Esophagus muscularis mucosa (tissue), 4 donors: ENCODE measurements at regions not wholly inside any gene's neighbourhood (a gene's known extent, or its start where the extent isn't known, plus 50 kb on each side); places are given as distances from the start of the nearest gene placed in this dataset.

ENCODE experiments used
- DNase-seq: peaks from one replicate; pipeline ENCODE4 v3.0.0-alpha.2; 2017; ENCODE audit errors: extremely low spot score
- H3K27ac ChIP-seq, 4 donors: fragments of 200-600 bp; sonication (generic); replicated peaks in 1 of 4; 1 replicate in 3 of 4; 2 replicates in 1 of 4; pipeline ENCODE4 v1.5.1; 2016 to 2019; ENCODE audit warnings: mild to moderate bottlenecking in 1 of 4
- H3K27me3 ChIP-seq, 4 donors: fragments of 200-600 bp; sonication (generic); one replicate each; pipeline versions ENCODE4 v1.5.1 to v1.6.0; 2016 to 2019
- H3K36me3 ChIP-seq, 4 donors: fragments of 200-600 bp; sonication (generic); one replicate each; pipeline ENCODE4 v1.5.1; 2016 to 2019
- H3K4me1 ChIP-seq, 4 donors: fragments of 200-600 bp; sonication (generic); one replicate each; pipeline ENCODE4 v1.5.1; 2016 to 2019
- H3K4me3 ChIP-seq, 4 donors: fragments of 200-600 bp; sonication (generic); 1 replicate in 2 of 4; 2 replicates in 2 of 4; pipeline ENCODE4 v1.5.1; 2016 to 2019; ENCODE audit warnings: mild to moderate bottlenecking in 4 of 4, moderate library complexity in 1 of 4
- H3K9me3 ChIP-seq, 4 donors: fragments of 200-600 bp; sonication (generic); 1 replicate in 3 of 4; 2 replicates in 1 of 4; pipeline ENCODE4 v1.5.1; 2016 to 2019
- CTCF ChIP-seq, 3 experiments: fragments of 200-600 bp in 2 of 3; fragments of 450-650 bp in 1 of 3; sonication (generic) in 2 of 3; IDR thresholded peaks; one replicate each; pipeline ENCODE4 v1.5.1; 2017 to 2019; ENCODE audit warnings: antibody characterized with exemption in 3 of 3, mild to moderate bottlenecking in 2 of 3, moderate library complexity in 1 of 3
- EP300 ChIP-seq: sonication (generic); formaldehyde crosslinking; IDR thresholded peaks from one replicate; pipeline ENCODE4 v1.6.1; 2017; ENCODE audit warnings: antibody characterized with exemption
- POLR2A ChIP-seq: fragments of 450-650 bp; IDR thresholded peaks from one replicate; pipeline ENCODE4 v1.6.1; 2017; ENCODE audit warnings: antibody characterized with exemption, moderate library complexity, mild to moderate bottlenecking, low read depth
- POLR2AphosphoS5 ChIP-seq, 2 donors: sonication (generic); formaldehyde crosslinking; IDR thresholded peaks; one replicate each; pipeline ENCODE4 v1.6.1; 2017; ENCODE audit warnings: antibody characterized with exemption in 2 of 2
- WGBS: methylation state at CpG from one replicate; pipeline ENCODE4 v1.1.5; 2018; 5-methylcytosine and 5-hydroxymethylcytosine counted together
- intact Hi-C: fragments of 100-400 bp; cut with DNase I; formaldehyde crosslinking; loops from one replicate; pipeline ENCODE4 v1.15.1; 2023

- Histone ChIP-seq H3K9me3 (no peaks in the 10 kb centered on the region), H3K36me3 (no peaks in the 10 kb centered on the region), H3K27me3 (no peaks in the 10 kb centered on the region), H3K4me3 (no peak overlapping the region), H3K27ac (no peak overlapping the region), H3K4me1 (no peaks in the 10 kb centered on the region)
- 70% methylated on average over 9 of the region's 9 CpGs for WGBS
- TF ChIP-seq CTCF (IDR thresholded peaks at IDR 0.05) (no peak), POLR2A (no peak), POLR2AphosphoS5 (IDR thresholded peaks at IDR 0.05) (no peak), EP300 (no peak)
- intact Hi-C loops: no loop called here
- no peak for DNase-seq
Measured at GRCh38 chrX:68902706-68903504, 74.1 kb downstream of the EFNB1 start.

- H3K27ac ChIP-seq: no peak overlapping the region
- H3K9me3 ChIP-seq: no peaks in the 10 kb centered on the region
- peaks cover 10 to 13% (median 12%) of the 10 kb centered on the region in 4 donors for H3K4me1 ChIP-seq
- TF ChIP-seq POLR2A (no peak), POLR2AphosphoS5 (IDR thresholded peaks at IDR 0.05) (no peak), CTCF (IDR thresholded peaks at IDR 0.05) (no peak), EP300 (no peak)
- 61% methylated on average over 3 of the region's 3 CpGs for WGBS
- H3K27me3 ChIP-seq: no peaks in the 10 kb centered on the region
- H3K4me3 ChIP-seq: no peak overlapping the region
- intact Hi-C loops: no loop called here
- no peak for DNase-seq
- no peaks in the 10 kb centered on the region for H3K36me3 ChIP-seq
Measured at GRCh38 chrX:68901519-68901918, 72.7 kb downstream of the EFNB1 start.

GRCh38 chrX:68898598-68898997 is 69.8 kb downstream of the EFNB1 start:
- Histone ChIP-seq H3K36me3 (no peaks in the 10 kb centered on the region), H3K27me3 (no peaks in the 10 kb centered on the region), H3K9me3 (no peaks in the 10 kb centered on the region), H3K27ac (no peak overlapping the region), H3K4me1 (peaks cover 35 to 43% (median 38%) of the 10 kb centered on the region in 4 donors), H3K4me3 (no peak overlapping the region)
- intact Hi-C loops: loop anchor here (10.0 kb wide), 1 partner anchor 126 kb away; no protein-coding TSS in a partner anchor
- WGBS: 89% methylated on average over 8 of the region's 8 CpGs
- no peak for DNase-seq
- TF ChIP-seq POLR2AphosphoS5 (IDR thresholded peaks at IDR 0.05) (no peak), POLR2A (no peak), CTCF (IDR thresholded peaks at IDR 0.05) (no peak), EP300 (no peak)

- no peaks in the 10 kb centered on the region for H3K9me3 ChIP-seq
- WGBS: 80% methylated on average over 8 of the region's 8 CpGs
- H3K4me1 ChIP-seq: peaks cover 38 to 46% (median 43%) of the 10 kb centered on the region in 4 donors
- no peak overlapping the region for H3K4me3 ChIP-seq
- no peaks in the 10 kb centered on the region for H3K36me3 ChIP-seq
- intact Hi-C loops: loop anchor here (10.0 kb wide), 1 partner anchor 127 kb away; no protein-coding TSS in a partner anchor
- no peak for TF ChIP-seq POLR2A
- TF ChIP-seq EP300: no peak
- TF ChIP-seq CTCF (IDR thresholded peaks at IDR 0.05): no peak
- TF ChIP-seq POLR2AphosphoS5 (IDR thresholded peaks at IDR 0.05): no peak
- H3K27me3 ChIP-seq: no peaks in the 10 kb centered on the region
- DNase-seq: no peak
- no peak overlapping the region for H3K27ac ChIP-seq
Measured at GRCh38 chrX:68897118-68897945, 68.5 kb downstream of the EFNB1 start.
